HepG2 (cell line): ENCODE measurements at regions not wholly inside any gene's neighbourhood (a gene's known extent, or its start where the extent isn't known, plus 50 kb on each side); places are given as distances from the start of the nearest gene placed in this dataset.

ENCODE experiments used
- CTCF ChIP-seq: sonication (generic); formaldehyde crosslinking; IDR thresholded peaks from 2 replicates; pipeline ENCODE4 v1.5.0; 2020; ENCODE audit warnings: mild to moderate bottlenecking, missing genetic modification reagents, moderate library complexity
- HNF4G ChIP-seq, 2 experiments: sonication (generic) in 1 of 2; formaldehyde crosslinking in 1 of 2; IDR thresholded peaks; 2 replicates each; pipeline versions ENCODE4 v1.4.0 to v1.6.1; 2011 to 2020; ENCODE audit warnings: borderline replicate concordance in 2 of 2, low read depth in 2 of 2, mild to moderate bottlenecking in 2 of 2, low read length in 1 of 2, missing genetic modification reagents in 1 of 2, moderate library complexity in 1 of 2
- NR2C2 ChIP-seq: sonication (generic); formaldehyde crosslinking; IDR thresholded peaks from 2 replicates; pipeline ENCODE4 v1.4.0; 2020; ENCODE audit warnings: missing genetic modification reagents, mild to moderate bottlenecking, moderate library complexity, borderline replicate concordance
- PHF20 ChIP-seq: sonication (generic); formaldehyde crosslinking; IDR thresholded peaks from 2 replicates; pipeline ENCODE4 v1.5.0; 2020; ENCODE audit warnings: mild to moderate bottlenecking, missing genetic modification reagents
- POLR2A ChIP-seq, 2 experiments: IDR thresholded peaks; 2 replicates each; pipeline ENCODE4 v1.6.1; 2011; ENCODE audit warnings: low read depth in 2 of 2, low read length in 2 of 2, mild to moderate bottlenecking in 1 of 2, moderate library complexity in 1 of 2; ENCODE audit not compliant: insufficient read depth in 1 of 2
- ZNF317 ChIP-seq: sonication (generic); formaldehyde crosslinking; IDR thresholded peaks from 2 replicates; pipeline ENCODE4 v1.5.0; 2020; ENCODE audit warnings: mild to moderate bottlenecking, missing genetic modification reagents

- TF ChIP-seq NR2C2 (CRISPR knock-in tag) = no peak
- no peak for TF ChIP-seq CTCF (CRISPR knock-in tag)
- no peak for TF ChIP-seq POLR2A (IDR thresholded peaks at IDR 0.05; ENCODE audit: insufficient read depth in 1 of 2, low read depth in 2 of 2, low read length in 2 of 2)
- no peak for TF ChIP-seq HNF4G (IDR thresholded peaks at IDR 0.05; ENCODE audit: borderline replicate concordance, low read depth, low read length)
- no peak for TF ChIP-seq HNF4G (CRISPR knock-in tag; IDR thresholded peaks at IDR 0.05; ENCODE audit: borderline replicate concordance, low read depth)
- TF ChIP-seq PHF20 (CRISPR knock-in tag) = no peak
- no peak for TF ChIP-seq ZNF317 (CRISPR knock-in tag)
Measured at GRCh38 chr1:192442736-192443135, 125.9 kb downstream of the RGS21 start.
